Caco-2 (cell line): ENCODE measurements at regions not wholly inside any gene's neighbourhood (a gene's known extent, or its start where the extent isn't known, plus 50 kb on each side); places are given as distances from the start of the nearest gene placed in this dataset.
"Not testable (repeated sequence)": the region's sequence is repeated elsewhere in the genome, so short reads cannot be mapped to it uniquely, and the experiment has no call there.

Experiments used
- BruUV-seq: library from RNA; stranded (reverse); fragments of 400-500 nt; replicated peaks from 2 replicates; lab custom pipeline; 2021; lab: Mats Ljungman, UMichigan
- CTCF ChIA-PET: fragments of 300-600 bp; sonication (Branson Sonifier 250); formaldehyde crosslinking; loops from one replicate; lab custom pipeline; 2022; ENCODE audit warnings: antibody characterized with exemption; lab: Charles Lee
- POLR2A ChIA-PET: fragments of 300-600 bp; sonication (Branson Sonifier 250); formaldehyde crosslinking; loops from one replicate; lab custom pipeline; 2022; ENCODE audit warnings: antibody characterized with exemption; lab: Charles Lee
- DNase-seq, 2 experiments: peaks; one replicate each; pipeline versions ENCODE4 v3.0.0 to v3.0.0-alpha.2; 2020 to 2022
- H3K27me3 ChIP-seq: replicated peaks from 2 replicates; pipeline ENCODE4 v1.6.0; 2011; ENCODE audit warnings: low read length; ENCODE audit not compliant: control insufficient read depth, insufficient read depth
- H3K36me3 ChIP-seq: 2 replicates; pipeline ENCODE4 v1.5.1; 2011; ENCODE audit warnings: low read length; ENCODE audit not compliant: control insufficient read depth, insufficient read depth
- H3K4me1 ChIP-seq: fragments of 250-450 bp; sonication (Bioruptor Pico); 2 replicates; pipeline ENCODE4 v1.5.1; 2020; ENCODE audit warnings: mild to moderate bottlenecking
- H3K4me3 ChIP-seq: 2 replicates; pipeline ENCODE4 v1.5.1; 2011; ENCODE audit warnings: low read depth, mild to moderate bottlenecking, control low read depth, low read length
- H3K9me3 ChIP-seq: fragments of 250-450 bp; sonication (Bioruptor Pico); 2 replicates; pipeline ENCODE4 v1.5.1; 2020; ENCODE audit warnings: mild to moderate bottlenecking, moderate library complexity
- H3K27ac Mint-ChIP-seq: one replicate; pipeline ENCODE4 v1.8.0; 2022; ENCODE audit warnings: mixed read lengths; ENCODE audit not compliant: unreplicated experiment
- H3K27me3 Mint-ChIP-seq: one replicate; pipeline ENCODE4 v1.8.0; 2022; ENCODE audit warnings: mixed read lengths; ENCODE audit not compliant: insufficient read depth, unreplicated experiment
- H3K36me3 Mint-ChIP-seq: one replicate; pipeline ENCODE4 v1.8.0; 2022; ENCODE audit warnings: mild to moderate bottlenecking, mixed read lengths; ENCODE audit not compliant: insufficient read depth, unreplicated experiment
- H3K4me1 Mint-ChIP-seq: one replicate; pipeline ENCODE4 v1.8.0; 2022; ENCODE audit warnings: low read depth, mixed read lengths; ENCODE audit not compliant: unreplicated experiment
- H3K4me3 Mint-ChIP-seq: one replicate; pipeline ENCODE4 v1.8.0; 2022; ENCODE audit warnings: mild to moderate bottlenecking, moderate library complexity, mixed read lengths; ENCODE audit not compliant: unreplicated experiment
- H3K9me3 Mint-ChIP-seq: one replicate; pipeline ENCODE4 v1.8.0; 2022; ENCODE audit warnings: mixed read lengths; ENCODE audit not compliant: unreplicated experiment
- intact Hi-C: fragments of 100-400 bp; cut with micrococcal nuclease; formaldehyde crosslinking; loops from one replicate; pipeline ENCODE4 v1.10.0; 2022; ENCODE audit not compliant: unreplicated experiment
- TF ChIP-seq, protein P1 (sequence below), 2 experiments: fragments of 200-600 bp in 1 of 2; IDR thresholded peaks; 1 replicate in 1 of 2; 2 replicates in 1 of 2; pipeline versions ENCODE4 v1.5.1 to v1.8.0; 2011 to 2022; ENCODE audit warnings: antibody characterized with exemption in 1 of 2, control low read depth in 1 of 2, inconsistent platforms in 1 of 2, low read depth in 1 of 2, low read length in 1 of 2, mild to moderate bottlenecking in 1 of 2, moderate library complexity in 1 of 2; ENCODE audit not compliant: insufficient read depth in 1 of 2, severe bottlenecking in 1 of 2, unreplicated experiment in 1 of 2

DNA sequence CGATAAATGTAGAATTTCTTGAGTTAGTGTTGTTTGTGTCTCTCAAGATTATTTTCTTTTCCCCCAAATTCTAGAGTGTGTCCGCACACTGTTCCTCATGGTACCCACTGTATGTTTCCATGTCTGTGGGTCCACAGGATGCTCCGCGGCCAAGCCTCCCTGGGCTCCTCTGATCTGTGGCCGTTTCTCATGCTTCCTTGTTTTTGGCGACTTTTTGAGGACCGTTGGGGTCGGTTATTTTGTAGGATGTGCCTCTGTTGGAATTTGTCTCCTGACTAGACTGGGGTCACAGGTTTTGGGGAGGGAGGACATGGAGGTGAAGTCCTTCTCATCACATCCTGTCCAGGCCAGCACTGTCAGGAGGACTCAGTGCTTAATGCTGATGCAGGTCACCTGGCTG lies 140.0 kb downstream of the LAT start:
- Mint-ChIP-seq H3K27me3 (peaks cover 2% of the 10 kb centered on the region), H3K36me3 (no peaks in the 10 kb centered on the region), H3K9me3 (no peaks in the 10 kb centered on the region), H3K4me3 (no peak overlapping the region), H3K4me1 (no peaks in the 10 kb centered on the region), H3K27ac (no peak overlapping the region)
- no TSS peak for BruUV-seq
- ChIA-PET CTCF (no interaction called here), POLR2A (no interaction called here)
- Histone ChIP-seq H3K36me3 (no peaks in the 10 kb centered on the region), H3K9me3 (no peaks in the 10 kb centered on the region), H3K4me3 (no peak overlapping the region), H3K27me3 (no peaks in the 10 kb centered on the region), H3K4me1 (no peaks in the 10 kb centered on the region)
- TF ChIP-seq, protein P1, sequence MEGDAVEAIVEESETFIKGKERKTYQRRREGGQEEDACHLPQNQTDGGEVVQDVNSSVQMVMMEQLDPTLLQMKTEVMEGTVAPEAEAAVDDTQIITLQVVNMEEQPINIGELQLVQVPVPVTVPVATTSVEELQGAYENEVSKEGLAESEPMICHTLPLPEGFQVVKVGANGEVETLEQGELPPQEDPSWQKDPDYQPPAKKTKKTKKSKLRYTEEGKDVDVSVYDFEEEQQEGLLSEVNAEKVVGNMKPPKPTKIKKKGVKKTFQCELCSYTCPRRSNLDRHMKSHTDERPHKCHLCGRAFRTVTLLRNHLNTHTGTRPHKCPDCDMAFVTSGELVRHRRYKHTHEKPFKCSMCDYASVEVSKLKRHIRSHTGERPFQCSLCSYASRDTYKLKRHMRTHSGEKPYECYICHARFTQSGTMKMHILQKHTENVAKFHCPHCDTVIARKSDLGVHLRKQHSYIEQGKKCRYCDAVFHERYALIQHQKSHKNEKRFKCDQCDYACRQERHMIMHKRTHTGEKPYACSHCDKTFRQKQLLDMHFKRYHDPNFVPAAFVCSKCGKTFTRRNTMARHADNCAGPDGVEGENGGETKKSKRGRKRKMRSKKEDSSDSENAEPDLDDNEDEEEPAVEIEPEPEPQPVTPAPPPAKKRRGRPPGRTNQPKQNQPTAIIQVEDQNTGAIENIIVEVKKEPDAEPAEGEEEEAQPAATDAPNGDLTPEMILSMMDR (IDR thresholded peaks at IDR 0.05; ENCODE audit: insufficient read depth in 1 of 2, low read depth in 1 of 2, low read length in 1 of 2, severe bottlenecking in 1 of 2, unreplicated experiment in 1 of 2), result no peak
- DNase-seq, result no peak
- intact Hi-C loops, result no loop called here

DNA sequence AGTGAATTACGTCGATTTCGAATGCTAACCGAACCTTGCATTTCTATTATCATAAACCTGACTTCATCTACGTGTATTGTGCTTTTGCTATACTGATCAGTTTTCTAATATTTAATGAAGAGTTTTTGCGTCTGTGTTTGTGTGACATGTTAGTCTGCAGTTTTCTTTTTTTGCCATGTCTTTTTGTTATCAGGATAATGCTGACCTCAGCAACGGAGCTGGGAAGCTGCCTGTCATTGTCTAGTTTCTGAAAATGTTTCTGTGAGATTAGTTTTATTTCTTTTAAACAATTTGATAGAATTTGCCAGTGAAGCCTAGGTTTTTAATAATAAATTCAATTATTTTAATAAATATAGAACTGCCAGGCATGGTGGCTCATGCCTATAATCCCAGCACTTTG lies 139.3 kb downstream of the LAT start:
- H3K9me3 ChIP-seq, H3K36me3 Mint-ChIP-seq, POLR2A ChIA-PET, CTCF ChIA-PET, intact Hi-C loops, H3K27me3 ChIP-seq, H3K4me3 ChIP-seq, H3K27me3 Mint-ChIP-seq, H3K4me1 Mint-ChIP-seq, H3K27ac Mint-ChIP-seq, H3K9me3 Mint-ChIP-seq, BruUV-seq, H3K4me1 ChIP-seq, DNase-seq, H3K4me3 Mint-ChIP-seq, H3K36me3 ChIP-seq: not testable (repeated sequence)

DNA sequence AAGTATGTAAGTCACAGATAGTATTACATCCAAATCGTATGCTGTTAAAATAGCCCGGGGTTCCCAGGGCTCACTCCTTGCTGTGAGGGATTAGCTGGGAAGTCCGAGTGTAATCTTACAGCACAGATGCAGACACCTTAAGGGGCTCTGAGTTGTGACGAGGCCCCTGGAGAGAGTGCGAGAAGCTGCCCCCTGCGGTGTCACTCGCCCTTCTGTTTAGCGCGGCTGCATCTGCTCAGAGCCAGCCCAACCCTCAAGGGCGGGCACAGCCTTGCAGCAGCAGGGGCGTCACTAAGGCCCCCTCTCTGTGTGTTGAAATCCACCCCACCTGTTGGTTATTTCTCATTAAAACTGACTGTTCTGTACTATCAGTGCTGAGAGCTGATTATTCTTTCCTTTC lies 135.8 kb downstream of the LAT start:
- intact Hi-C loops, H3K9me3 ChIP-seq, H3K9me3 Mint-ChIP-seq, H3K4me3 Mint-ChIP-seq, H3K27me3 Mint-ChIP-seq, H3K36me3 Mint-ChIP-seq, CTCF ChIA-PET, BruUV-seq, H3K4me3 ChIP-seq, H3K4me1 ChIP-seq, H3K27ac Mint-ChIP-seq, H3K27me3 ChIP-seq, H3K36me3 ChIP-seq, H3K4me1 Mint-ChIP-seq, DNase-seq, POLR2A ChIA-PET: not testable (repeated sequence)

DNA sequence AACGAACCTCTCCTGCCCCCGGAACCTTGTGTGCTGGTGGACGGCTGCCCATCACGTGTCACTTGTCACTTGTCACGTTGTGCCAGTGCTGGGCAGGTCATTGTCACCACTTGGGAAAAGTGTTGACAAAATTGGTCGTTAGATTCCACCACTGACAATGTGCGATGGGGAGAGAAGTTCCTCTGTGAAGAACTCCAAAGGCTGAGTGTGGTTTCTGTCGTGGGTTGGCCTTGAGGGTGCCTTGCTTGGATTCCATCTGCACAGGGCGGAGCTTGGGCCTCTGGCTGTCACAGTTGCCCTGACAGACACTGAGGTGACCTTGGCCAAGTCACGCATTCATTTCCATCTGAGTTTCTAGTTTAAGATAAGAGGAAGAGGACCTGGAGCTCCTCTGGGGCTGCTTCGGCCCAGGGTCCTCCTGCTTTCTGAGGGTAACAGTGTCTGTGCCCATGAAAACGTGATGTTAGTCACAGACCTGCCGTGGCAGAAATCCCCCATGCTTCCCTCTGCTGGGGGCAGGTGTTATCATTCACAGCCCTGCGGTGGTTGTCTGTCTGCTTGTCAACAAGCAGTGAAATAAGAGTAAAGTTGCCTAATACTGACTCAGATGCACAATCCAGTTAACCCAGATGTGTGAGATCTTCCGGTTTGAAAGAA lies 133.6 kb downstream of the LAT start:
- CTCF ChIA-PET, H3K4me3 ChIP-seq, BruUV-seq, H3K27ac Mint-ChIP-seq, H3K9me3 ChIP-seq, H3K36me3 Mint-ChIP-seq, intact Hi-C loops, H3K9me3 Mint-ChIP-seq, H3K4me3 Mint-ChIP-seq, H3K27me3 ChIP-seq, H3K27me3 Mint-ChIP-seq, H3K36me3 ChIP-seq, POLR2A ChIA-PET, DNase-seq: not testable (repeated sequence)
- H3K4me1 ChIP-seq, result peaks cover 12% of the 10 kb centered on the region; the same call in 1 of the 2 replicates
- H3K4me1 Mint-ChIP-seq, result peaks cover 13% of the 10 kb centered on the region
